Fibroblast of villous mesenchyme (primary cell): ENCODE measurements at regions not wholly inside any gene's neighbourhood (a gene's known extent, or its start where the extent isn't known, plus 50 kb on each side); places are given as distances from the start of the nearest gene placed in this dataset.

ENCODE experiments used
- DNase-seq: peaks from one replicate; pipeline ENCODE4 v3.0.0-alpha.2; 2010; ENCODE audit warnings: low read depth
- H3K4me3 ChIP-seq: 2 replicates; pipeline ENCODE4 v1.5.1; 2011; ENCODE audit warnings: low read depth, mild to moderate bottlenecking, low read length
- TF ChIP-seq, protein P1 (sequence below): IDR thresholded peaks from 2 replicates; pipeline ENCODE4 v1.5.1; 2012; ENCODE audit warnings: low read depth, mild to moderate bottlenecking, low read length; ENCODE audit not compliant: insufficient read depth

- DNase-seq: no peak
- TF ChIP-seq, protein P1, sequence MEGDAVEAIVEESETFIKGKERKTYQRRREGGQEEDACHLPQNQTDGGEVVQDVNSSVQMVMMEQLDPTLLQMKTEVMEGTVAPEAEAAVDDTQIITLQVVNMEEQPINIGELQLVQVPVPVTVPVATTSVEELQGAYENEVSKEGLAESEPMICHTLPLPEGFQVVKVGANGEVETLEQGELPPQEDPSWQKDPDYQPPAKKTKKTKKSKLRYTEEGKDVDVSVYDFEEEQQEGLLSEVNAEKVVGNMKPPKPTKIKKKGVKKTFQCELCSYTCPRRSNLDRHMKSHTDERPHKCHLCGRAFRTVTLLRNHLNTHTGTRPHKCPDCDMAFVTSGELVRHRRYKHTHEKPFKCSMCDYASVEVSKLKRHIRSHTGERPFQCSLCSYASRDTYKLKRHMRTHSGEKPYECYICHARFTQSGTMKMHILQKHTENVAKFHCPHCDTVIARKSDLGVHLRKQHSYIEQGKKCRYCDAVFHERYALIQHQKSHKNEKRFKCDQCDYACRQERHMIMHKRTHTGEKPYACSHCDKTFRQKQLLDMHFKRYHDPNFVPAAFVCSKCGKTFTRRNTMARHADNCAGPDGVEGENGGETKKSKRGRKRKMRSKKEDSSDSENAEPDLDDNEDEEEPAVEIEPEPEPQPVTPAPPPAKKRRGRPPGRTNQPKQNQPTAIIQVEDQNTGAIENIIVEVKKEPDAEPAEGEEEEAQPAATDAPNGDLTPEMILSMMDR: no peak
- H3K4me3 ChIP-seq: no peak overlapping the region
These were observed 192.8 kb upstream of the ADGRL2 start for GRCh38 chr1:81607924-81608323.

DNA sequence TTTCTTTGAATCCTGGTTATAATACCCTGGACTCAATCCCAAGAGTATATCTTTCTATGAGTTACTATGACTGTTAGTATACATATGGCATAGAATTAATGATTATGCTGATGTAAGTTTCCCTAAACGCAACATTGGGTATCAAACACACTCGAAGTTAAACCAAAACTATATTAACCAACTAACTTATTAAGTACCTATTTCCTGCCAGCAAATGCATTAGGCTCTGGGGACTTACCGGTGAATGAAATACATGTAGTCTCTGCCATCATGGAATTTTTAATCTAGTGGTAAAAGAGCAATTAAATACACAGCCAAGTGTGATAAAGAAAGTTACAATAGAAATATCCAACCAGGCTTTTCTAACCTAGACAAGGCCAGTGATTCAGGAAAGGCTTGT, 193.6 kb upstream of the ADGRL2 start:
- no peak for DNase-seq
- TF ChIP-seq, protein P1: no peak
- H3K4me3 ChIP-seq: no peak overlapping the region

DNA sequence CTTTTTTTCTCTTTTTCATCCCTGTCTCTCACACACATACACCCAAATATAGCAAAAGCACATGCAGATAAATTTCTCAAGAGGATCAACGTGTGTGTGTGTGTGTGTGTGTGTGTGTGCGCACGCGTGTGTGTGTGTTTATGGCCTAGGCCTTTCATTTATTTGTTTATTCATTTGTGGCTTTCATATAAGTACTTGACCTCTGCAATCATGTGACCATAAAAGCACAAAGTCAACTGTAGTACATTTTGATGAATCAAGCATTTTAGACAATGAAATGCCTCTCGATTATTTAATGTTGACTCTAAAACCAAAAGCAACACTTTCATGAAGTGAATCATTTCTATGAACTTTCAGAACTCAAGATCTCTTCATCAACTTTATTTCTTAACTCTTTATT, 194.1 kb upstream of the ADGRL2 start:
- no peak for DNase-seq
- TF ChIP-seq, protein P1: no peak
- no peak overlapping the region for H3K4me3 ChIP-seq

GRCh38 chr1:81605023-81605422, 195.7 kb upstream of the ADGRL2 start:
- TF ChIP-seq, protein P1: no peak
- no peak overlapping the region for H3K4me3 ChIP-seq
- DNase-seq: no peak

DNA sequence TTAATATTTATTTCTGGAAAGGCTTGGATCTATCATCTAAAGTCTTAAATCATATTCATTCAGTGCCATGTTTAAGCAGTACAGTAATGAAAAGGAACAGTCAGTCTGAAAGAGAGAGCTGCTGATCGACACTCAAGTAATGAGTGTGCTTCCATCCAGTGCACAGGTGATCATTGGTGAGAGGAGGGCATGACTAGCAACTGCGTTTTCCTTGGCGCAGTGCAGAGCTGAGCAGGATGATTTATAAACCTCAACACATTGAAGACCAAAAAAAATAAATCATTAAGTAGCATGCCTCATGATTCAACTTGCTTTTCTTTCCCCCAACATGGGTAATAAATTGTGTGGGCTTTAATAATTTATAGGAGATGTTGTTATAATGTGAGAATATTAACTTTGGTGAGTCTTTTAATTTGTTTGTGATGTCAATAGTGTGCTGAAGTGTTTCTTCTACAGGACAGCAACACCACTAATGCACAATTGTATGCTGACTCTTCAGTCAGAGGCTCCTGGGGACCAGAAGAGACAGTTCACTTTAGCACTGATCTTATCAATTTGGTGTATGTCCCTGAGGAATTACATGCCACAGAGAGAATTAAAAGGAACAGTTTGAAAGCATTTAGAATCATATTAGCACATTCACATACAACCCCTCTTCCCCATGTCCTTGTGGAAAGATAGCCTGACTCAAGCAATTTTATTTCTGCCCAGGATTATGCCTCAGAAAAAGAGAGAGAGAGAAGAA, 199.7 kb upstream of the ADGRL2 start:
- TF ChIP-seq, protein P1: no peak
- no peak overlapping the region for H3K4me3 ChIP-seq
- DNase-seq: no peak

GRCh38 chr1:81600363-81600762, 200.4 kb upstream of the ADGRL2 start:
- H3K4me3 ChIP-seq: no peak overlapping the region
- no peak for DNase-seq
- TF ChIP-seq, protein P1: no peak

- no peak overlapping the region for H3K4me3 ChIP-seq
- DNase-seq: no peak
- TF ChIP-seq, protein P1: no peak
These were observed 202.1 kb upstream of the ADGRL2 start for GRCh38 chr1:81598623-81599022.
